ENCODE measurements at regions not wholly inside any gene's neighbourhood (a gene's known extent, or its start where the extent isn't known, plus 50 kb on each side); places are given as distances from the start of the nearest gene placed in this dataset.
"Not testable (repeated sequence)": the region's sequence is repeated elsewhere in the genome, so short reads cannot be mapped to it uniquely, and the experiment has no call there.

- DNase-seq (ENCODE audit: low read depth, low spot score): no peak
Measured at GRCh38 chrX:140447150-140447549, 57.7 kb downstream of the SOX3 start.

GRCh38 chrX:140440876-140441275 is 64.0 kb downstream of the SOX3 start:
- peak; percentile 56 for DNase-seq (ENCODE audit: low read depth, low spot score)

GRCh38 chrX:140439476-140439875 is 65.4 kb downstream of the SOX3 start:
- peak; percentile 74 for DNase-seq (ENCODE audit: low read depth, low spot score)

- no peak for DNase-seq (ENCODE audit: low read depth, low spot score)
Measured at GRCh38 chrX:140434347-140434746, 70.5 kb downstream of the SOX3 start.

- DNase-seq (ENCODE audit: low read depth, low spot score): peak; percentile 31
Measured at GRCh38 chrX:140433582-140433981, 71.3 kb downstream of the SOX3 start.

- DNase-seq (ENCODE audit: low read depth, low spot score): peak; percentile 67
Measured at GRCh38 chrX:140432346-140433175, 72.3 kb downstream of the SOX3 start.

- DNase-seq (ENCODE audit: low read depth, low spot score): peak; percentile 72
Measured at GRCh38 chrX:140431521-140431920, 73.3 kb downstream of the SOX3 start.

- DNase-seq (ENCODE audit: low read depth, low spot score): peak; percentile 67
Measured at GRCh38 chrX:140425712-140426395, 79.0 kb downstream of the SOX3 start.

- DNase-seq (ENCODE audit: low read depth, low spot score): no peak
Measured at GRCh38 chrX:140422501-140422900, 82.4 kb downstream of the SOX3 start.

GRCh38 chrX:140402131-140402530 is 102.7 kb downstream of the SOX3 start:
- not testable (repeated sequence) for DNase-seq (ENCODE audit: low read depth, low spot score)

GRCh38 chrX:140396326-140396725 is 108.5 kb downstream of the SOX3 start:
- DNase-seq (ENCODE audit: low read depth, low spot score): not testable (repeated sequence)

GRCh38 chrX:140393507-140393906 is 111.4 kb downstream of the SOX3 start:
- DNase-seq (ENCODE audit: low read depth, low spot score): no peak

GRCh38 chrX:140391313-140391712 is 113.6 kb downstream of the SOX3 start:
- DNase-seq (ENCODE audit: low read depth, low spot score): no peak

GRCh38 chrX:140389331-140389730 is 115.5 kb downstream of the SOX3 start:
- no peak for DNase-seq (ENCODE audit: low read depth, low spot score)

GRCh38 chrX:140362861-140363260 is 142.0 kb downstream of the SOX3 start:
- DNase-seq (ENCODE audit: low read depth, low spot score): no peak

GRCh38 chrX:140360924-140361323 is 143.9 kb downstream of the SOX3 start:
- no peak for DNase-seq (ENCODE audit: low read depth, low spot score)

- no peak for DNase-seq (ENCODE audit: low read depth, low spot score)
Measured at GRCh38 chrX:140360284-140360683, 144.6 kb downstream of the SOX3 start.

- DNase-seq (ENCODE audit: low read depth, low spot score): no peak
Measured at GRCh38 chrX:140355922-140356321, 148.9 kb downstream of the SOX3 start.

- DNase-seq (ENCODE audit: low read depth, low spot score): no peak
Measured at GRCh38 chrX:140355429-140355828, 149.4 kb downstream of the SOX3 start.

GRCh38 chrX:140354431-140355120 is 150.3 kb downstream of the SOX3 start:
- no peak for DNase-seq (ENCODE audit: low read depth, low spot score)

- peak; percentile 65 for DNase-seq (ENCODE audit: low read depth, low spot score)
Measured at GRCh38 chrX:140346729-140347128, 158.1 kb downstream of the SOX3 start.

GRCh38 chrX:140343226-140343868 is 161.5 kb downstream of the SOX3 start:
- DNase-seq (ENCODE audit: low read depth, low spot score): peak; percentile 62
